ENCODE measurements at regions not wholly inside any gene's neighbourhood (a gene's known extent, or its start where the extent isn't known, plus 50 kb on each side); places are given as distances from the start of the nearest gene placed in this dataset.

DNA sequence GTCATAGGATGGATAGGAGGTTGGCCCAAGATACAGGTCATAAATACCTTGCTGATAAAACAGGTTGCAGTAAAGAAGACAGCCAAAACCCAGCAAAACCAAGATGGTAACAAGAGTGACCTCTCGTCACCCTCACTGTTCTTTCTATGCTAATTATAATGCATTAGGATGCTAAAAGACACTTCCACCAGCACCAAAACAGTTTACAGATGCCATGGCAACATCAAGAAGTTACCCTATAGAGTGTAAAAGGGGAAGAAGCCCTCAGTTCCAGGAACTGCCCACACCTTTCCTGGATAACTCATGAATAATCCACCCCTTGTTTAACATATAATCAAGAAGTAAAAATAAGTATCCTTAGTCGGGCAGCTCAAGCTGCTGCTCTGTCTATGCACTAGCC lies 671.9 kb downstream of the PTPRC start:
- Histone ChIP-seq H3K4me1 (ENCODE audit: control insufficient read depth, insufficient read depth, low read length) (no peaks in the 10 kb centered on the region), H3K9me3 (ENCODE audit: control insufficient read depth in 2 of 2, low read length in 2 of 2) (no peaks in the 10 kb centered on the region), H3K4me3 (ENCODE audit: low read length in 2 of 2) (no peak overlapping the region), H3K9ac (ENCODE audit: low read length in 2 of 2) (no peak overlapping the region), H3K27ac (ENCODE audit: low read length) (no peak overlapping the region), H3K36me3 (ENCODE audit: control insufficient read depth in 2 of 2, insufficient read depth in 2 of 2, low read length in 2 of 2) (no peaks in the 10 kb centered on the region), H3K27me3 (ENCODE audit: control insufficient read depth in 1 of 2, insufficient read depth in 2 of 2, low read length in 2 of 2) (no peaks in the 10 kb centered on the region)

DNA sequence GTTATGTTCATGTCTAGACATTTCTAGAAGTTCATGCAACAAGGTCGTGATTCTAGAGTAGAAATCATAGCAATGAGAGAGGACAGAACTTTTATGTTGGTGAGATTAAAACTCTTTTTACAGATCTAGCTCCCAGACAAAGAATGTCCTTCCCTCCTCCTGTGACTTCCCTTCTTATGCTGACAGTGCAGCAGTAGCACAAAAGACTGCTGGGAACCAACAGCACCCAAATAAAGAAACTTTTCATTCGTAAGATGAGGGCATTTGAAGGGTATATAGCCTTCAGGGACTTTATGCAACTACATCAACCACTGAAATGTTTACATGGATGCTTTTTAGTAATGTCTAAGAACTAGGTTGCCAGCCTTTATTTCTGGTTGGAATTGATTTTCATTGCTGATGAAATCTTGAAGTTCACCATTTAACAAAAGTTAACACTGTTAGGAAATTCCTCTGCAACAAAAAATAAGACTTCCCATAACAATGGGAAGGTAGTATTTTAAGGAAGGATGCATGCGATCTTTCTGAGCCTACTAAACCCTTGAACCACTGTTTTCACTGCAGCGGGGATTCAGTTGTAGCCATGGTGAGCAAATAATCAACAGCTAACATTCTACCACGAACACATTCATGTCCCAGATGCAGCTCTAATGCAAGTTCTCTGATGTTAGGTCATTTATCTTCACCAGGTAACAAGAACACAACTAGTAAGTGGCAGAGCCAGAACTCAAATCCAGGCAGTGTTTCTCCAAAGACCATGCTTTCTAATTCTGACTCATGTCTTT lies 672.8 kb downstream of the PTPRC start:
- Histone ChIP-seq H3K27me3 (ENCODE audit: control insufficient read depth in 1 of 2, insufficient read depth in 2 of 2, low read length in 2 of 2) (no peaks in the 10 kb centered on the region), H3K9me3 (ENCODE audit: control insufficient read depth in 2 of 2, low read length in 2 of 2) (no peaks in the 10 kb centered on the region), H3K36me3 (ENCODE audit: control insufficient read depth in 2 of 2, insufficient read depth in 2 of 2, low read length in 2 of 2) (no peaks in the 10 kb centered on the region), H3K4me1 (ENCODE audit: control insufficient read depth, insufficient read depth, low read length) (no peaks in the 10 kb centered on the region), H3K9ac (ENCODE audit: low read length in 2 of 2) (no peak overlapping the region), H3K27ac (ENCODE audit: low read length) (no peak overlapping the region), H3K4me3 (ENCODE audit: low read length in 2 of 2) (no peak overlapping the region)

DNA sequence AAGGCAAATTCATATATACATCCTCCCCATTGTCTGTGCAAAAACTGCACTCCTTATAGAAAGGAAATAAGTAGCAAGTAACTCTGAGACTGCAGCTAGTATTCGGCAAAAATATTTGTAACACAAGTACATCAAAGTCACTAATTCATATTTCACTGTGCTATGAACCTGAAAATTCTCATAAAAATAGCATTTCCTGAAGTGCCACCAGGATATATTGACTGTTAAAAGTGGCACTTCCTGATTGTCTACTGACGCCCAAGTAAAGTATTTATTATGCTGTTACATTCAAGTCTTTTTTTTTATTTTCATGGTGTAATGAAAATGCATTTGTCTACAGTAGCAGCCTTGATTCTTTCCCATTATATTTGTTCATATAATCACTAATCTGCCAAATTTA lies 673.8 kb downstream of the PTPRC start:
- no peak overlapping the region for H3K27ac ChIP-seq (ENCODE audit: low read length)

DNA sequence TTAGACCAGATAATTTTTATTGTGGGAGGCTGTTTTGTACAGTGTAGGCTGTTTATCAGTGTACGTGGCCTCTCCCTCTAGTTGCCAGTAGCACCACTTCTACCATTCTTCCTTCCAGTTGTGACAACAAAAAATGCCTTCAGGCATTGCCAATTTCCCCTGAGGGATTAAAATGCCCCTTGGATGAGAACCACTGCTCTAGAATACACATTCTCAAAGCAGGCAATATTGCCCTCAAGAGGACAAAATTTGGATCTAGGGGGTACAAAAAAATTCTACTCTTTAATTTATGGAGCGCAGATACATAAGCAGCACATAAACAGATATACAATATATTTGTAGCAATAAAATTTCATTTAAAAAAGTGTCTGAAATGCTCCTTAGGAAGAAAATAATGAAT lies 674.6 kb downstream of the PTPRC start:
- H3K27ac ChIP-seq (ENCODE audit: low read length): no peak overlapping the region
- no peaks in the 10 kb centered on the region for H3K9me3 ChIP-seq (ENCODE audit: control insufficient read depth in 2 of 2, low read length in 2 of 2)
- H3K27me3 ChIP-seq (ENCODE audit: control insufficient read depth in 1 of 2, insufficient read depth in 2 of 2, low read length in 2 of 2): no peaks in the 10 kb centered on the region
- no peaks in the 10 kb centered on the region for H3K4me1 ChIP-seq (ENCODE audit: control insufficient read depth, insufficient read depth, low read length)
- H3K4me3 ChIP-seq (ENCODE audit: low read length in 2 of 2): no peak overlapping the region
- no peak overlapping the region for H3K9ac ChIP-seq (ENCODE audit: low read length in 2 of 2)
- no peaks in the 10 kb centered on the region for H3K36me3 ChIP-seq (ENCODE audit: control insufficient read depth in 2 of 2, insufficient read depth in 2 of 2, low read length in 2 of 2)

More for the DNA sequence above, 673.8 kb downstream of the PTPRC start:
- H3K4me1 ChIP-seq (ENCODE audit: control insufficient read depth, insufficient read depth, low read length): no peaks in the 10 kb centered on the region
- H3K27me3 ChIP-seq (ENCODE audit: control insufficient read depth in 1 of 2, insufficient read depth in 2 of 2, low read length in 2 of 2): no peaks in the 10 kb centered on the region
- H3K36me3 ChIP-seq (ENCODE audit: control insufficient read depth in 2 of 2, insufficient read depth in 2 of 2, low read length in 2 of 2): no peaks in the 10 kb centered on the region
- no peak overlapping the region for H3K9ac ChIP-seq (ENCODE audit: low read length in 2 of 2)
- no peaks in the 10 kb centered on the region for H3K9me3 ChIP-seq (ENCODE audit: control insufficient read depth in 2 of 2, low read length in 2 of 2)
- H3K4me3 ChIP-seq (ENCODE audit: low read length in 2 of 2): no peak overlapping the region

DNA sequence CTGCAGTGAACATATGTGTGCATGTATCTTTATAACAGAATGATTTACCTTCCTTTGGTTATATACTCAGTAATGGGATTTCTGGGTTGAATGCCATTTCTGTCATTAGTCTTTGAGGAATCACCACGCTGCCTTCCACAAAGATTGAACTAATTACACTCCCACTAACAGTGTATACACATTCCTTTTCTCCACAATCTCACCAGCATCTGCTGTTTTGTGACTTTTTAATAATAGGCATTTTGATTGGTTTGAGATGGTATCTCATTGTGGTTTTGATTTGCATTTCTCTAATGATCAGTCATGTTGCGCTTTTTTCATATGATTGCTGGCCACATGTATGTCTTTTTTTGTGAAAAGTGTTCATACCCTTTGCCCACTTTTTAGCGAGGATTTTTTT lies 680.5 kb downstream of the PTPRC start:
- no peak overlapping the region for H3K27ac ChIP-seq (ENCODE audit: low read length)
- no peaks in the 10 kb centered on the region for H3K4me1 ChIP-seq (ENCODE audit: control insufficient read depth, insufficient read depth, low read length)
- no peak overlapping the region for H3K4me3 ChIP-seq (ENCODE audit: low read length in 2 of 2)
- no peaks in the 10 kb centered on the region for H3K9me3 ChIP-seq (ENCODE audit: control insufficient read depth in 2 of 2, low read length in 2 of 2)
- H3K36me3 ChIP-seq (ENCODE audit: control insufficient read depth in 2 of 2, insufficient read depth in 2 of 2, low read length in 2 of 2): no peaks in the 10 kb centered on the region
- H3K27me3 ChIP-seq (ENCODE audit: control insufficient read depth in 1 of 2, insufficient read depth in 2 of 2, low read length in 2 of 2): no peaks in the 10 kb centered on the region
- no peak overlapping the region for H3K9ac ChIP-seq (ENCODE audit: low read length in 2 of 2)

DNA sequence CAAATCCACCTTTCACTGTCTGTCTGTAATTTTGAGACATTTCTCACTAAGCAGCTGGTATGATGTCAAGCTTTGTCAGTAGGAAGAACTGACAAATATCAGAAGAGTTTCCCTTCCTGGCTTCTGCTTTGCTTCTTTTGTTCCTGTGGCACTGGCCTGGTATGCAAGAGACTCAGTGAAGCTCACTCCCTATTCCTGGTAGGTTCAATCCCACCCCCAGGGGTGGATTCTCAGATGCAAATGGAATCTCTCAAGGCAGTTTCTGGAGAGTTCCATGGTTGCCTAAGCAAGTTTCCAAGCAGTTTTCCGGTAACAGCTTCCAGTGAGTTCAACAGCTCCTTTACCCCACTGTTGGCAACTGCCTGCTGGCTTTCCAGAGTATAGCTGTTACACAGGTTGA lies 683.4 kb downstream of the PTPRC start:
- H3K4me3 ChIP-seq (ENCODE audit: low read length in 2 of 2): no peak overlapping the region
- no peaks in the 10 kb centered on the region for H3K27me3 ChIP-seq (ENCODE audit: control insufficient read depth in 1 of 2, insufficient read depth in 2 of 2, low read length in 2 of 2)
- no peak overlapping the region for H3K27ac ChIP-seq (ENCODE audit: low read length)
- no peaks in the 10 kb centered on the region for H3K9me3 ChIP-seq (ENCODE audit: control insufficient read depth in 2 of 2, low read length in 2 of 2)
- no peak overlapping the region for H3K9ac ChIP-seq (ENCODE audit: low read length in 2 of 2)
- no peaks in the 10 kb centered on the region for H3K4me1 ChIP-seq (ENCODE audit: control insufficient read depth, insufficient read depth, low read length)
- H3K36me3 ChIP-seq (ENCODE audit: control insufficient read depth in 2 of 2, insufficient read depth in 2 of 2, low read length in 2 of 2): no peaks in the 10 kb centered on the region

DNA sequence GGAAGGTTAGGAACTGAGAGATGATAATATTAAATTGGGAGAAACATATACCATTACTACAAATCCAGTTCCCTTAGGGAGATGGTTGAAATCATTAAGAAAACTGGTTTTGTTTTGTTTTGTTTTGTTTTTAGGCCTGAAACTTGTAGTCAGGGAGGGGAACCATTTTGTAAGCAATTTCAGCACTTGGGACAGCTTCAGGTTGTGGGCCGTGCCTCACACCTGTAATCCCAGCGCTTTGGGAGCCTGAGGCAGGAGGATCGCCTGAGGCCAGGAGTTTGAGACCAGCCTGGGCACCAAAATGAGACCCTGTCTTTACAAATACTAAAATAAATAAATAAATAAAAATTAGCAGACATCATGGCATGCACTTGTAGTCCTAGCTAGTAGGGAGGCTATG lies 694.3 kb upstream of the NR5A2 start:
- Histone ChIP-seq H3K4me3 (ENCODE audit: low read length in 2 of 2) (no peak overlapping the region), H3K36me3 (ENCODE audit: control insufficient read depth in 2 of 2, insufficient read depth in 2 of 2, low read length in 2 of 2) (no peaks in the 10 kb centered on the region), H3K27me3 (ENCODE audit: control insufficient read depth in 1 of 2, insufficient read depth in 2 of 2, low read length in 2 of 2) (no peaks in the 10 kb centered on the region), H3K9me3 (ENCODE audit: control insufficient read depth in 2 of 2, low read length in 2 of 2) (no peaks in the 10 kb centered on the region), H3K9ac (ENCODE audit: low read length in 2 of 2) (no peak overlapping the region), H3K27ac (ENCODE audit: low read length) (no peak overlapping the region), H3K4me1 (ENCODE audit: control insufficient read depth, insufficient read depth, low read length) (no peaks in the 10 kb centered on the region)

DNA sequence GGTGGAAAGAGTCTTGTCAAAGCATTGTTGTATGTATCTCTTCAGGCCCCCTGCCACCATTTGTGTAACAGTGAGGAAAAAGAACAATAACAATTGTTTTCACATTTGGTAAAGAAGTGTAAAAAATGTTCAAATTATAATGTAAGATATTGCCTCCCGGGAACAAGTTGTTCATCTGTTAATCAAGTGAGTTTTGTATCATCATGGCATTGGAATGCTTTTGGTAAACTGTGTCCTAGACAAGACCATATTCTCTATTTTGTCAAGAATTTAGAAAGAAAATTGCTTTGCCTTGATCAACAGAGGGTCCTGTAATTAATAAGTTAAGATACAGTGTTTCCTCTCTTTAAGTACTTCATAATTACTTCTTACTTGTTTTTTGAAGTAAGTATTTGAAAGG lies 692.0 kb upstream of the NR5A2 start:
- no peak overlapping the region for H3K9ac ChIP-seq (ENCODE audit: low read length in 2 of 2)
- no peak overlapping the region for H3K27ac ChIP-seq (ENCODE audit: low read length)
- no peaks in the 10 kb centered on the region for H3K9me3 ChIP-seq (ENCODE audit: control insufficient read depth in 2 of 2, low read length in 2 of 2)
- H3K4me1 ChIP-seq (ENCODE audit: control insufficient read depth, insufficient read depth, low read length): no peaks in the 10 kb centered on the region
- H3K27me3 ChIP-seq (ENCODE audit: control insufficient read depth in 1 of 2, insufficient read depth in 2 of 2, low read length in 2 of 2): no peaks in the 10 kb centered on the region
- H3K36me3 ChIP-seq (ENCODE audit: control insufficient read depth in 2 of 2, insufficient read depth in 2 of 2, low read length in 2 of 2): no peaks in the 10 kb centered on the region
- no peak overlapping the region for H3K4me3 ChIP-seq (ENCODE audit: low read length in 2 of 2)

DNA sequence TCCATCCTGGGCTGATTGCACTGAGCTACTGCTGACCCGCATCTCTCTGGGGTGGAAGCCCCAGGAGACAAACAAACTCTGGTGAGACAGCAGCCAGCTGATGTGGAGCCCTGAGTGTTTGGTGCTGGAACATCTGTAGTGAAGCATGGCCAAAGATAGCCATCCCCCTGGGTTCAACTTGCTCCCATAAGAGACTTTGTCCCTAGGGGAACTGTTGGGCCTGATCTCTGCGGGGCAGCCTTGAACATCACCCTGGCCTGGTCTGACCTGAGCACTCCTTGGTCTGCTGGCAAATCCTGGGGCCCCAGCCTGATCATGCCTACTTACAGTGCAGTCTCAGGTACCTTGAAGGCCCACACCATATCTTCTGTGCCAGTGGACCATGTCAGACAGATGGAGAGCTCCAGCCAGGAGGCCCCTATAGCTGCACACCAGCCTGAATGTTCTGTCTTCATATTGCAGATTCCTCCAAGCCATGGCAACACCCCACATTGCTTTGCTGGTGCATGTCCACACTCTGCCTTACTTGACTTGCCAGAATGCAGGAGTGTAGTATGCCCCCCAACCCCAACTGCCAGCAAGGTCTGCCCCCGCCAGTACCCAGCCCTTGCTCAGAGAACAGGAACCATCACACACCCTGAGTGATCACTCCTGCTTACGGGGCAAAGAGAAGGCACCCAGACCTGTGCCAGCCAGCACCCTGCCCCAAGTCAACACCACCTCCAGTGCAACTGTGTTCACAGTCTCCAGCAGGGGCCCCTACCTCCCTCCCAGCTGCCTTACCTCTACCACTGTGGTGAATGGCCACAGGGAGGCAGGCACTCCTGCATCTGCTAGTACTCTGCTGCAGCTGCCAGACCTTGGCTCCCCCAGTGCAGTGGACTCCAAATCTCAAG lies 690.5 kb upstream of the NR5A2 start:
- Histone ChIP-seq H3K9me3 (ENCODE audit: control insufficient read depth in 2 of 2, low read length in 2 of 2) (no peaks in the 10 kb centered on the region), H3K27me3 (ENCODE audit: control insufficient read depth in 1 of 2, insufficient read depth in 2 of 2, low read length in 2 of 2) (no peaks in the 10 kb centered on the region), H3K9ac (ENCODE audit: low read length in 2 of 2) (no peak overlapping the region), H3K27ac (ENCODE audit: low read length) (no peak overlapping the region), H3K4me1 (ENCODE audit: control insufficient read depth, insufficient read depth, low read length) (no peaks in the 10 kb centered on the region), H3K36me3 (ENCODE audit: control insufficient read depth in 2 of 2, insufficient read depth in 2 of 2, low read length in 2 of 2) (no peaks in the 10 kb centered on the region), H3K4me3 (ENCODE audit: low read length in 2 of 2) (no peak overlapping the region)

DNA sequence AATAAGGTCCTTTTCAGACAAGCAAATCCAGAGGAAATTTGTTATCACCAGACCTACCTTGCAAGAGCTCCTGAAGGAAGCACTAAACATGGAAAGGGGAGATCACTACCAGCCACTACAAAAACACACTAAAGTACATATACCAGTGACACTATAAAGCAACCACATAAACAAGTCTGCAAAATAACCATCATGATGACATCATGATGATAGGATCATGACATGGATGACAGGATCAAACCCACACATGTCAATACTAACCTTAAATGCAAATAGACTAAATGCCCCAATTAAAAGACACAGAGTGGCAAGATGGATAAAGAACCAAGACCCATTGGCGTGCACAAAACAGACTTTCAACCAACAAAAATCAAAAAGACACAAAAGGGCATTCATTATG lies 688.8 kb upstream of the NR5A2 start:
- H3K4me1 ChIP-seq (ENCODE audit: control insufficient read depth, insufficient read depth, low read length): no peaks in the 10 kb centered on the region
- no peak overlapping the region for H3K9ac ChIP-seq (ENCODE audit: low read length in 2 of 2)
- H3K4me3 ChIP-seq (ENCODE audit: low read length in 2 of 2): no peak overlapping the region
- no peaks in the 10 kb centered on the region for H3K36me3 ChIP-seq (ENCODE audit: control insufficient read depth in 2 of 2, insufficient read depth in 2 of 2, low read length in 2 of 2)
- H3K9me3 ChIP-seq (ENCODE audit: control insufficient read depth in 2 of 2, low read length in 2 of 2): no peaks in the 10 kb centered on the region
- no peak overlapping the region for H3K27ac ChIP-seq (ENCODE audit: low read length)
- no peaks in the 10 kb centered on the region for H3K27me3 ChIP-seq (ENCODE audit: control insufficient read depth in 1 of 2, insufficient read depth in 2 of 2, low read length in 2 of 2)

DNA sequence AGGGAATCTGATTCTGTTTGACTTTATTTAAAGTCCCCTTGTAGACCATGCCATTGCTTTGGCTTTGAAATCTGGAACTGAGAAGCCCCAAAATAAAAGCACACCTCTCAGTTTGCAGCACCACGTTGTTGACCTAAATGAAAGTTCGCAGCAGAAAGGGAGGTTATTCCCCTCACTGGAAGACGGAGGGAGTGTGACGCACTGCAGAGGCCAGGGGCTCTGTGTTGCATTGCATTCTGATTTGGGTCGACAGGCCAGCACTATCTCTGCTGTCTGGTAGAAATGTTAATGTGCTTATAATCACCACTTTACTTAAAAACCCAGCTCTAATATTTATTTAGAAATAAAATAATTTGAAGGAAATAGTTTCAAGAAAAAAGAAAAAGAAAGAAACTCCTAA lies 675.2 kb upstream of the NR5A2 start:
- no peak overlapping the region for H3K9ac ChIP-seq (ENCODE audit: low read length in 2 of 2)
- H3K9me3 ChIP-seq (ENCODE audit: control insufficient read depth in 2 of 2, low read length in 2 of 2): no peaks in the 10 kb centered on the region
- no peaks in the 10 kb centered on the region for H3K4me1 ChIP-seq (ENCODE audit: control insufficient read depth, insufficient read depth, low read length)
- H3K27ac ChIP-seq (ENCODE audit: low read length): no peak overlapping the region
- no peak overlapping the region for H3K4me3 ChIP-seq (ENCODE audit: low read length in 2 of 2)
- no peaks in the 10 kb centered on the region for H3K27me3 ChIP-seq (ENCODE audit: control insufficient read depth in 1 of 2, insufficient read depth in 2 of 2, low read length in 2 of 2)
- no peaks in the 10 kb centered on the region for H3K36me3 ChIP-seq (ENCODE audit: control insufficient read depth in 2 of 2, insufficient read depth in 2 of 2, low read length in 2 of 2)

Measured in stomach smooth muscle (tissue), 2 donors.